ENCODE measurements at regions not wholly inside any gene's neighbourhood (a gene's known extent, or its start where the extent isn't known, plus 50 kb on each side); places are given as distances from the start of the nearest gene placed in this dataset.

DNA sequence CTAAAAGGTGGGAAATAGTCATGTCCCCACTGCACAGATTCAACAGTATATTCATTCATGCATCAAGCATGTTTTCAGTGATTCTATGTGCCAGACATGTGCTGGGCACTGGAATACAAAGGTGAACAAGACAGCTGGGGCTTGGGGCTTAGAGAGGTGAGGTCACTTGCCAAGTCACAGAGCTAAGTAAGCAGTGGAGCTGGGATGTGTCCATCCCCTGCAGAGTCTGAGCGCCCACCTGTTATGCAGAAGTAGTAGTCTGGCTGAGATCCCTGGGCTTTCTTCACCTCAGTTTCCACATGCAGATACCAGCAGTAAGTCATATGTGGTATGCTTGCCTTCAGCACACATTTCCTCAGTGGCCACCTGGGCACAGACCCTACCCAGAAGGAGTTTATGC, 263.8 kb downstream of the DHX35 start:
- Histone ChIP-seq H3K9me2 (replicated peaks; ENCODE audit: insufficient read depth) (no peaks in the 10 kb centered on the region), H3K4me2 (no peak overlapping the region), H3K36me3 (replicated peaks; ENCODE audit: insufficient read depth, low read depth) (no peaks in the 10 kb centered on the region), H3K9me3 (ENCODE audit: low read depth) (no peaks in the 10 kb centered on the region), H3K27me3 (peaks cover 18% of the 10 kb centered on the region), H4K20me1 (ENCODE audit: insufficient read depth, poor library complexity, severe bottlenecking) (no peaks in the 10 kb centered on the region), H3K4me3 (no peak overlapping the region), H3K4me1 (ENCODE audit: insufficient read depth) (no peaks in the 10 kb centered on the region), H3K79me2 (no peaks in the 10 kb centered on the region), H2AFZ (no peak overlapping the region), H3K27ac (no peak overlapping the region)
- 86% methylated on average over 1 of the region's 1 CpG for WGBS (ENCODE audit: low lambda C conversion rate, missing lambda C conversion rate)
- no peak for DNase-seq (ENCODE audit: low spot score)
- TF ChIP-seq EZH2 (IDR thresholded peaks at IDR 0.05; ENCODE audit: borderline replicate concordance) (no peak), EZH2phosphoT487 (IDR thresholded peaks at IDR 0.05; ENCODE audit: low read depth, severe bottlenecking, unreplicated experiment) (no peak), CTCF (IDR thresholded peaks at IDR 0.05; ENCODE audit: poor library complexity) (no peak)

DNA sequence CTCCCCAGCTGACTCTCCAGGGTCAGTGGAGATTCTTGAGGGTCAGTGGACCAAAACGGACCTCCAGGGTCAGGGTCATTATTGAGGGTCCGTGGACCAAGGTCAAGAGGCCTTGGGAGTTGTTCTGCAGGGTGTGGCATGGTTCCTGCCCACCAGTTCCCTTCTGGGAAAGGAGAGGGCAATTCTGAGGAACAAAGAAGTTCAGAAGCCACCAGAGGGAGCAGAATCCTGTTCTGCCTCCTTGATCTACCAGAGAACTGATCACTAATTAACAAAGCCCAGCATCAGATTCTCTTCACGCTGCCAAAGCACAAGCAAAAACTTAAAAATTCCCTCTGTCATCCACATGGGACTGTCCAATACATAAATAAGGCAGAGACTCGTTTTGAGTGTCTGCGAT, 263.4 kb downstream of the DHX35 start:
- no peak for DNase-seq (ENCODE audit: low spot score)
- H4K20me1 ChIP-seq (ENCODE audit: insufficient read depth, poor library complexity, severe bottlenecking), result no peaks in the 10 kb centered on the region
- H3K27me3 ChIP-seq, result peaks cover 21% of the 10 kb centered on the region
- H3K9me2 ChIP-seq (replicated peaks; ENCODE audit: insufficient read depth), result no peaks in the 10 kb centered on the region
- no peak overlapping the region for H2AFZ ChIP-seq
- no peak overlapping the region for H3K27ac ChIP-seq
- no peaks in the 10 kb centered on the region for H3K36me3 ChIP-seq (replicated peaks; ENCODE audit: insufficient read depth, low read depth)
- no peaks in the 10 kb centered on the region for H3K79me2 ChIP-seq
- no peaks in the 10 kb centered on the region for H3K4me1 ChIP-seq (ENCODE audit: insufficient read depth)
- WGBS (ENCODE audit: low lambda C conversion rate, missing lambda C conversion rate), result 65% methylated on average over 5 of the region's 5 CpGs
- H3K4me3 ChIP-seq, result no peak overlapping the region
- no peak for TF ChIP-seq EZH2 (IDR thresholded peaks at IDR 0.05; ENCODE audit: borderline replicate concordance)
- TF ChIP-seq CTCF (IDR thresholded peaks at IDR 0.05; ENCODE audit: poor library complexity), result no peak
- no peak for TF ChIP-seq EZH2phosphoT487 (IDR thresholded peaks at IDR 0.05; ENCODE audit: low read depth, severe bottlenecking, unreplicated experiment)
- H3K9me3 ChIP-seq (ENCODE audit: low read depth), result no peaks in the 10 kb centered on the region
- no peak overlapping the region for H3K4me2 ChIP-seq

DNA sequence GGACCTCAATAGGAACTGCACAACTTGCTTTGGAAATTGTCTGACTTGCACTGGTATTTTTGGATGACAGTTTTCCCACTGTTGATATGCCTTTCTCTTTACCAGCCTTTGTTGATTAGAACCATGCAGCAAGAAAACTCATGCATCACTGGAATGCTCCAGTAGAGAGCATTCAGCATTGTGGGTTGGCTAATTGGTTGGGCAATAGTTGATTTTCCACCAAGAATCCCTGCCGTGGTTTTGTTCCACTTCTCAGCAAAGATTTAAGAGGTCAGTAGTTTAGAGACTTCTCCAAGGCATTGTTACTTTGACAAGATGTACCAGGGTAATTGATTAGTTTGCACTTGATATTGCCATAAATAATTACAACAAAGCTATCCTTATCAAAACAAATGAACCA, 260.0 kb downstream of the DHX35 start:
- TF ChIP-seq EZH2phosphoT487 (IDR thresholded peaks at IDR 0.05; ENCODE audit: low read depth, severe bottlenecking, unreplicated experiment) (no peak), EZH2 (IDR thresholded peaks at IDR 0.05; ENCODE audit: borderline replicate concordance) (no peak), CTCF (IDR thresholded peaks at IDR 0.05; ENCODE audit: poor library complexity) (no peak)
- H4K20me1 ChIP-seq (ENCODE audit: insufficient read depth, poor library complexity, severe bottlenecking), result no peaks in the 10 kb centered on the region
- H3K4me2 ChIP-seq, result no peak overlapping the region
- no peaks in the 10 kb centered on the region for H3K4me1 ChIP-seq (ENCODE audit: insufficient read depth)
- H3K27ac ChIP-seq, result no peak overlapping the region
- H3K79me2 ChIP-seq, result no peaks in the 10 kb centered on the region
- no peak overlapping the region for H3K4me3 ChIP-seq
- no peak overlapping the region for H2AFZ ChIP-seq
- 53% methylated on average over 1 of the region's 1 CpG for WGBS (ENCODE audit: low lambda C conversion rate, missing lambda C conversion rate)
- H3K9me3 ChIP-seq (ENCODE audit: low read depth), result no peaks in the 10 kb centered on the region
- DNase-seq (ENCODE audit: low spot score), result no peak
- H3K27me3 ChIP-seq, result peaks cover 21% of the 10 kb centered on the region
- H3K36me3 ChIP-seq (replicated peaks; ENCODE audit: insufficient read depth, low read depth), result no peaks in the 10 kb centered on the region
- H3K9me2 ChIP-seq (replicated peaks; ENCODE audit: insufficient read depth), result no peaks in the 10 kb centered on the region

GRCh38 chr20:39216195-39216594, 254.1 kb downstream of the DHX35 start:
- Histone ChIP-seq H3K4me1 (ENCODE audit: insufficient read depth) (no peaks in the 10 kb centered on the region), H3K27ac (no peak overlapping the region), H3K4me2 (no peak overlapping the region), H3K27me3 (peaks cover 5% of the 10 kb centered on the region), H3K4me3 (no peak overlapping the region), H3K9me3 (ENCODE audit: low read depth) (no peaks in the 10 kb centered on the region), H2AFZ (no peak overlapping the region), H3K79me2 (no peaks in the 10 kb centered on the region), H3K36me3 (replicated peaks; ENCODE audit: insufficient read depth, low read depth) (no peaks in the 10 kb centered on the region), H4K20me1 (ENCODE audit: insufficient read depth, poor library complexity, severe bottlenecking) (no peaks in the 10 kb centered on the region), H3K9me2 (replicated peaks; ENCODE audit: insufficient read depth) (no peaks in the 10 kb centered on the region)
- WGBS (ENCODE audit: low lambda C conversion rate, missing lambda C conversion rate), result 58% methylated on average over 3 of the region's 3 CpGs
- TF ChIP-seq CTCF (IDR thresholded peaks at IDR 0.05; ENCODE audit: poor library complexity), result no peak
- TF ChIP-seq EZH2phosphoT487 (IDR thresholded peaks at IDR 0.05; ENCODE audit: low read depth, severe bottlenecking, unreplicated experiment), result no peak
- TF ChIP-seq EZH2 (IDR thresholded peaks at IDR 0.05; ENCODE audit: borderline replicate concordance), result no peak
- no peak for DNase-seq (ENCODE audit: low spot score)
